ENCODE measurements at regions not wholly inside any gene's neighbourhood (a gene's known extent, or its start where the extent isn't known, plus 50 kb on each side); places are given as distances from the start of the nearest gene placed in this dataset.

- no peak for DNase-seq
- Mint-ChIP-seq H3K27ac (ENCODE audit: unreplicated experiment) (no peak overlapping the region), H3K27me3 (ENCODE audit: unreplicated experiment) (peaks cover 4% of the 10 kb centered on the region), H3K9me3 (ENCODE audit: unreplicated experiment) (no peaks in the 10 kb centered on the region), H3K4me1 (ENCODE audit: low read depth, unreplicated experiment) (peaks cover 37% of the 10 kb centered on the region), H3K4me3 (ENCODE audit: unreplicated experiment) (no peak overlapping the region), H3K36me3 (ENCODE audit: unreplicated experiment) (no peaks in the 10 kb centered on the region)
- TF ChIP-seq, protein P1, sequence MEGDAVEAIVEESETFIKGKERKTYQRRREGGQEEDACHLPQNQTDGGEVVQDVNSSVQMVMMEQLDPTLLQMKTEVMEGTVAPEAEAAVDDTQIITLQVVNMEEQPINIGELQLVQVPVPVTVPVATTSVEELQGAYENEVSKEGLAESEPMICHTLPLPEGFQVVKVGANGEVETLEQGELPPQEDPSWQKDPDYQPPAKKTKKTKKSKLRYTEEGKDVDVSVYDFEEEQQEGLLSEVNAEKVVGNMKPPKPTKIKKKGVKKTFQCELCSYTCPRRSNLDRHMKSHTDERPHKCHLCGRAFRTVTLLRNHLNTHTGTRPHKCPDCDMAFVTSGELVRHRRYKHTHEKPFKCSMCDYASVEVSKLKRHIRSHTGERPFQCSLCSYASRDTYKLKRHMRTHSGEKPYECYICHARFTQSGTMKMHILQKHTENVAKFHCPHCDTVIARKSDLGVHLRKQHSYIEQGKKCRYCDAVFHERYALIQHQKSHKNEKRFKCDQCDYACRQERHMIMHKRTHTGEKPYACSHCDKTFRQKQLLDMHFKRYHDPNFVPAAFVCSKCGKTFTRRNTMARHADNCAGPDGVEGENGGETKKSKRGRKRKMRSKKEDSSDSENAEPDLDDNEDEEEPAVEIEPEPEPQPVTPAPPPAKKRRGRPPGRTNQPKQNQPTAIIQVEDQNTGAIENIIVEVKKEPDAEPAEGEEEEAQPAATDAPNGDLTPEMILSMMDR (IDR thresholded peaks at IDR 0.05; ENCODE audit: partially characterized antibody, unreplicated experiment) = no peak
Observed at GRCh38 chr6:90975741-90976140, 388.9 kb upstream of the MAP3K7 start.

DNA sequence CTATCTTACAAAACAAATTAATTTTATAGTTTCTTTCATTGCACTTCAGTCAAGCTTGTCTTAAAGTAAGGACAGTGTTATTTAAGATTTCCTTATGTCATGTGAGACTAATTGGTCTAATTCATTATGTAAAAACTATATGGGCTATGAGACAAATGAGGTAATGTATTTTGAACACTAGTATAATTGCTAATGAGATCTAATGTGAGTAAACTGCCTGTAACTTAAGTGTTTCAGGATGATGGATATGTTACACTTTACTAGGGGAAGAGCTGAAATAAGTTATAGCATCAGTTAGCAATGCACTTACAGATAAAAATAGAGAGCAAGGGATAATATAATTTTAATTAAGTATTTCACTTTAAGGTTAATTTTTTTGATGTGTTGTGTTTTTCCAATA, 386.3 kb upstream of the MAP3K7 start:
- peaks cover 4% of the 10 kb centered on the region for H3K27me3 Mint-ChIP-seq (ENCODE audit: unreplicated experiment)
- DNase-seq = no peak
- TF ChIP-seq, protein P1 (IDR thresholded peaks at IDR 0.05; ENCODE audit: partially characterized antibody, unreplicated experiment) = no peak
- no peak overlapping the region for H3K27ac Mint-ChIP-seq (ENCODE audit: unreplicated experiment)
- peaks cover 41% of the 10 kb centered on the region for H3K4me1 Mint-ChIP-seq (ENCODE audit: low read depth, unreplicated experiment)
- no peaks in the 10 kb centered on the region for H3K9me3 Mint-ChIP-seq (ENCODE audit: unreplicated experiment)
- H3K4me3 Mint-ChIP-seq (ENCODE audit: unreplicated experiment) = peak overlapping the region; percentile 48
- no peaks in the 10 kb centered on the region for H3K36me3 Mint-ChIP-seq (ENCODE audit: unreplicated experiment)

DNA sequence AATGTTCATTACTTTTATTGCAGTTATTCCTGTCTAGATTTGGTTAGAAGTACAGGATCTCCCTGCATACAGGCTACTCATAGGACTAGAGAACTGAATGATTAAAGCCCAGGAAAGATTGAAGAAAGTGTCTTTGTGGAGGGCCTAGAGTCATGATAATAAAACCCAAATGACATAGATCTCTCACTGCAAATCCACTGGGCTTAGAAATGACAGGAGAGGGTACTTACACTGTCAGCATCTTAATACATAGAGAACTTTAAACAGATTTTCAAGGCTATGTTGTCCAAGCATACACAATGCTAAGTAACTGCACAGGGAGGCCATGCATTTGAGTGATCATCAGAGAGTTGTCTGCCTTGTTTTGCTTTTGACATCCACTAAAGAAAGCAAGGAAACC, 383.8 kb upstream of the MAP3K7 start:
- no peak for DNase-seq
- no peak overlapping the region for H3K4me3 Mint-ChIP-seq (ENCODE audit: unreplicated experiment)
- peak overlapping the region; percentile 62 for H3K27ac Mint-ChIP-seq (ENCODE audit: unreplicated experiment)
- TF ChIP-seq, protein P1 (IDR thresholded peaks at IDR 0.05; ENCODE audit: partially characterized antibody, unreplicated experiment) = no peak
- peaks cover 4% of the 10 kb centered on the region for H3K27me3 Mint-ChIP-seq (ENCODE audit: unreplicated experiment)
- H3K4me1 Mint-ChIP-seq (ENCODE audit: low read depth, unreplicated experiment) = peaks cover 33% of the 10 kb centered on the region
- H3K36me3 Mint-ChIP-seq (ENCODE audit: unreplicated experiment) = no peaks in the 10 kb centered on the region
- no peaks in the 10 kb centered on the region for H3K9me3 Mint-ChIP-seq (ENCODE audit: unreplicated experiment)

GRCh38 chr6:90967471-90967870, 380.6 kb upstream of the MAP3K7 start:
- Mint-ChIP-seq H3K4me1 (ENCODE audit: low read depth, unreplicated experiment) (peaks cover 18% of the 10 kb centered on the region), H3K27ac (ENCODE audit: unreplicated experiment) (no peak overlapping the region), H3K27me3 (ENCODE audit: unreplicated experiment) (peaks cover 2% of the 10 kb centered on the region), H3K4me3 (ENCODE audit: unreplicated experiment) (no peak overlapping the region), H3K36me3 (ENCODE audit: unreplicated experiment) (no peaks in the 10 kb centered on the region), H3K9me3 (ENCODE audit: unreplicated experiment) (no peaks in the 10 kb centered on the region)
- TF ChIP-seq, protein P1 (IDR thresholded peaks at IDR 0.05; ENCODE audit: partially characterized antibody, unreplicated experiment) = no peak
- no peak for DNase-seq

DNA sequence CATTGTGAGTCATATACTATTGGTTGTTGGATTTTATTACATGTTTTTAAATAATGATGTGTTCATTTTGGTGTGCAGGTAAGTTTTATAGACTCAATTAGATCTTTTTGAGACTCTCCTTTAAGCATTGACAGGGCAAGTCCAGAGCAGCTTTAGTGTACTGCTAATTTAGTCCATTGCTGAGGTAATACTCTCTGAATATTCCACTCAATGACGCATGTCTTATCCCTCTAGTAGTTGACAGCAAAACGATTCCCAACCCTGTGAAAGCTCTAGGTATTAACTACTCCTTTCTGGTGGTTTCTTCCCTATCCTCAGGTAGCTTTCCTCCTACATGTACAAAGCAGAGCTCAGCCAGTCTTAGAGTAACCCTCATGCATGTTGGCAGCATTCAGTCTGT, 373.5 kb upstream of the MAP3K7 start:
- no peak overlapping the region for H3K4me3 Mint-ChIP-seq (ENCODE audit: unreplicated experiment)
- H3K36me3 Mint-ChIP-seq (ENCODE audit: unreplicated experiment) = no peaks in the 10 kb centered on the region
- no peaks in the 10 kb centered on the region for H3K4me1 Mint-ChIP-seq (ENCODE audit: low read depth, unreplicated experiment)
- no peaks in the 10 kb centered on the region for H3K9me3 Mint-ChIP-seq (ENCODE audit: unreplicated experiment)
- TF ChIP-seq, protein P1 (IDR thresholded peaks at IDR 0.05; ENCODE audit: partially characterized antibody, unreplicated experiment) = no peak
- no peak for DNase-seq
- H3K27me3 Mint-ChIP-seq (ENCODE audit: unreplicated experiment) = no peaks in the 10 kb centered on the region
- no peak overlapping the region for H3K27ac Mint-ChIP-seq (ENCODE audit: unreplicated experiment)

All from glutamatergic neuron (in vitro differentiated cells).